ENCODE measurements at regions not wholly inside any gene's neighbourhood (a gene's known extent, or its start where the extent isn't known, plus 50 kb on each side); places are given as distances from the start of the nearest gene placed in this dataset.

DNA sequence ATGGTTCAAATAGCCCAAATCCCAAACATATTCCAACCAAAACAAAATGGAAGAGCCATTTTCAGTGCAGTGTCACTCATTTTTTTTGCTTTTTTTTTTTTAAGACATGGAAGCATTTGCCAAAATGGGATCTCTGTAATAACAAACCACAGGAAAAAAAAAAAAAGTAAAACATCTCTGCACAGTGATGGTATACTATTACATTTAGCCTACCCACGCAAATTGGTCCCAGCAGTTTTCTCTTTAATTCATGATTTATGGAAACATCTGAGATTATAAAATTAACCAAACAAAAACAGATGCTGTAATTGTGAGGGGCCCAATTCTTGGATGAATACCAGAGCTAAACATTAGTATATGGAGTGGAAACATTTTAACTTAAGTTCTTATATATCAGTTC, 566.6 kb downstream of the ZNF608 start:
- TF ChIP-seq, protein P1, sequence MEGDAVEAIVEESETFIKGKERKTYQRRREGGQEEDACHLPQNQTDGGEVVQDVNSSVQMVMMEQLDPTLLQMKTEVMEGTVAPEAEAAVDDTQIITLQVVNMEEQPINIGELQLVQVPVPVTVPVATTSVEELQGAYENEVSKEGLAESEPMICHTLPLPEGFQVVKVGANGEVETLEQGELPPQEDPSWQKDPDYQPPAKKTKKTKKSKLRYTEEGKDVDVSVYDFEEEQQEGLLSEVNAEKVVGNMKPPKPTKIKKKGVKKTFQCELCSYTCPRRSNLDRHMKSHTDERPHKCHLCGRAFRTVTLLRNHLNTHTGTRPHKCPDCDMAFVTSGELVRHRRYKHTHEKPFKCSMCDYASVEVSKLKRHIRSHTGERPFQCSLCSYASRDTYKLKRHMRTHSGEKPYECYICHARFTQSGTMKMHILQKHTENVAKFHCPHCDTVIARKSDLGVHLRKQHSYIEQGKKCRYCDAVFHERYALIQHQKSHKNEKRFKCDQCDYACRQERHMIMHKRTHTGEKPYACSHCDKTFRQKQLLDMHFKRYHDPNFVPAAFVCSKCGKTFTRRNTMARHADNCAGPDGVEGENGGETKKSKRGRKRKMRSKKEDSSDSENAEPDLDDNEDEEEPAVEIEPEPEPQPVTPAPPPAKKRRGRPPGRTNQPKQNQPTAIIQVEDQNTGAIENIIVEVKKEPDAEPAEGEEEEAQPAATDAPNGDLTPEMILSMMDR (optimal IDR thresholded peaks at IDR 0.05 in 1 of 3, IDR thresholded peaks at IDR 0.05 in 1 of 3, conservative IDR thresholded peaks at IDR 0.05 in 1 of 3; ENCODE audit: extremely low read depth in 1 of 3, insufficient read depth in 2 of 3, low read length in 3 of 3) = no peak
- TF ChIP-seq EZH2 (IDR thresholded peaks at IDR 0.05; ENCODE audit: low read length) = no peak
- Histone ChIP-seq H3K79me2 (ENCODE audit: control insufficient read depth, insufficient read depth, low read length) (no peaks in the 10 kb centered on the region), H3K27ac (ENCODE audit: control insufficient read depth, insufficient read depth, low read length) (no peak overlapping the region), H3K4me1 (ENCODE audit: control insufficient read depth, extremely low read depth, insufficient read depth, low read length) (no peaks in the 10 kb centered on the region), H3K27me3 (ENCODE audit: control insufficient read depth, extremely low read depth, insufficient read depth, low read length) (no peaks in the 10 kb centered on the region), H3K9ac (ENCODE audit: control insufficient read depth, extremely low read depth, insufficient read depth, low read length) (no peak overlapping the region), H3K36me3 (ENCODE audit: control insufficient read depth in 2 of 2, extremely low read depth in 1 of 2, insufficient read depth in 2 of 2, low read length in 2 of 2) (no peaks in the 10 kb centered on the region), H3K4me2 (ENCODE audit: control insufficient read depth, extremely low read depth, insufficient read depth, low read depth, low read length) (no peak overlapping the region), H3K4me3 (ENCODE audit: control insufficient read depth in 2 of 3, extremely low read depth in 1 of 3, insufficient read depth in 2 of 3, low read depth in 1 of 3, low read length in 3 of 3) (no peak overlapping the region), H2AFZ (ENCODE audit: control insufficient read depth, low read length) (no peak overlapping the region), H4K20me1 (ENCODE audit: control insufficient read depth, extremely low read depth, insufficient read depth, low read length) (no peaks in the 10 kb centered on the region), H3K9me3 (ENCODE audit: control insufficient read depth, low read depth, low read length) (no peaks in the 10 kb centered on the region), H3K9me1 (ENCODE audit: control insufficient read depth, extremely low read depth, insufficient read depth, low read length) (no peaks in the 10 kb centered on the region)
- no peak for FAIRE-seq
- dilution Hi-C loops (cut with MboI; ENCODE audit: extremely low pct_ligation_motif_present, low sequenced_read_pairs) = no loop called here
- DNase-seq (ENCODE audit: low read depth, low spot score) = no peak

DNA sequence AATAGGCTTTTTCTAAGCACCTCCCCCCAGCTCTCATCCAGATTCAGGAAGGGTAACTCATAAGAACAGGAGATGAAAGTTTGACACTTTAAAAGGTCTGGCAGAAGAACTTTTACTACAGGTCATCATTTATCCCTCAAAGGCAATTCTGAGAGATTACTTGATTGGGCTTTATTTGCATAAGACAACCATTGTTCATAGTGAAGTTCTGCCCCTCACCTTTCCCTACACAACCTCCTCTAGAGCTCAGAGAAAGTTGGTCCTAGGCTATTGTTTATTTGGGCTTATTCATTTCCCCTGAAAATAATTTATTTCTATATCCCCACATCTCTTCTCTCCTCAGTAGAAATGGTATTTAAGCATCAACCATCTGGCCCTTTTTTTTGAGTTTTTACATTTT, 568.4 kb downstream of the ZNF608 start:
- dilution Hi-C loops (cut with MboI; ENCODE audit: extremely low pct_ligation_motif_present, low sequenced_read_pairs) = no loop called here
- FAIRE-seq = no peak
- H3K79me2 ChIP-seq (ENCODE audit: control insufficient read depth, insufficient read depth, low read length) = no peaks in the 10 kb centered on the region

More for the DNA sequence above, 568.4 kb downstream of the ZNF608 start:
- Histone ChIP-seq H3K9me3 (ENCODE audit: control insufficient read depth, low read depth, low read length) (no peaks in the 10 kb centered on the region), H3K4me1 (ENCODE audit: control insufficient read depth, extremely low read depth, insufficient read depth, low read length) (no peaks in the 10 kb centered on the region), H3K9ac (ENCODE audit: control insufficient read depth, extremely low read depth, insufficient read depth, low read length) (no peak overlapping the region), H3K36me3 (ENCODE audit: control insufficient read depth in 2 of 2, extremely low read depth in 1 of 2, insufficient read depth in 2 of 2, low read length in 2 of 2) (no peaks in the 10 kb centered on the region), H3K27ac (ENCODE audit: control insufficient read depth, insufficient read depth, low read length) (no peak overlapping the region), H3K4me2 (ENCODE audit: control insufficient read depth, extremely low read depth, insufficient read depth, low read depth, low read length) (no peak overlapping the region), H3K9me1 (ENCODE audit: control insufficient read depth, extremely low read depth, insufficient read depth, low read length) (no peaks in the 10 kb centered on the region), H4K20me1 (ENCODE audit: control insufficient read depth, extremely low read depth, insufficient read depth, low read length) (no peaks in the 10 kb centered on the region), H3K27me3 (ENCODE audit: control insufficient read depth, extremely low read depth, insufficient read depth, low read length) (no peaks in the 10 kb centered on the region), H2AFZ (ENCODE audit: control insufficient read depth, low read length) (no peak overlapping the region), H3K4me3 (ENCODE audit: control insufficient read depth in 2 of 3, extremely low read depth in 1 of 3, insufficient read depth in 2 of 3, low read depth in 1 of 3, low read length in 3 of 3) (no peak overlapping the region)
- DNase-seq (ENCODE audit: low read depth, low spot score) = no peak
- no peak for TF ChIP-seq EZH2 (IDR thresholded peaks at IDR 0.05; ENCODE audit: low read length)
- TF ChIP-seq, protein P1 (optimal IDR thresholded peaks at IDR 0.05 in 1 of 3, IDR thresholded peaks at IDR 0.05 in 1 of 3, conservative IDR thresholded peaks at IDR 0.05 in 1 of 3; ENCODE audit: extremely low read depth in 1 of 3, insufficient read depth in 2 of 3, low read length in 3 of 3) = no peak

Measured in keratinocyte (primary cell).